ENCODE measurements at regions not wholly inside any gene's neighbourhood (a gene's known extent, or its start where the extent isn't known, plus 50 kb on each side); places are given as distances from the start of the nearest gene placed in this dataset.

DNA sequence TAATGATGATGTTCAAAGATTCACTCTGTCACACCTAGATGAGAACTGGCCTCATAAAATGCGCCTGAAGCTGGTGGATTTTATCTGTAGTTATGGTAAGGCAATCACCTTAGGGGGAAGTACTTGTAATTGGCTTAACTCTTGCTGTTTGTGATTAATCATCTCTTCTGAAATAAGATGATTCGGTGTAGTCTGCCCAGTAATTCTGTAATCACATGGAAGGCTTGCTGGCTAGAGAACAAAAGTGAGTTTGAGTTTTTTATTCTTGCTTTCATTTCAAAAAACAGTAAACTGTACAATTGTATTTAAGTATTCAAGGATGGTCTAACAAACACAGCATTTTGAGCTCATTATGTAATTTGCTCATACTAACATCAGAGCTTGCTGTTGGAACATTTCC lies 72.1 kb downstream of the OTOL1 start:
- H3K36me3 ChIP-seq (ENCODE audit: control insufficient read depth, insufficient read depth, low read length) = no peaks in the 10 kb centered on the region
- Mint-ChIP-seq H3K36me3 (ENCODE audit: insufficient read depth, unreplicated experiment) (no peaks in the 10 kb centered on the region), H3K27ac (ENCODE audit: unreplicated experiment) (no peak overlapping the region), H3K4me1 (ENCODE audit: low read depth, unreplicated experiment) (no peaks in the 10 kb centered on the region), H3K27me3 (ENCODE audit: insufficient read depth, unreplicated experiment) (peaks cover 2% of the 10 kb centered on the region), H3K4me3 (ENCODE audit: unreplicated experiment) (no peak overlapping the region), H3K9me3 (ENCODE audit: unreplicated experiment) (no peaks in the 10 kb centered on the region)
- H3K4me3 ChIP-seq (ENCODE audit: low read depth, low read length) = no peak overlapping the region
- H3K9me3 ChIP-seq = no peaks in the 10 kb centered on the region
- DNase-seq = no peak
- POLR2A ChIA-PET = no interaction called here
- no peaks in the 10 kb centered on the region for H3K27me3 ChIP-seq (replicated peaks; ENCODE audit: control insufficient read depth, insufficient read depth, low read length)
- BruUV-seq (replicated peaks) = no TSS peak
- H3K4me1 ChIP-seq = no peaks in the 10 kb centered on the region
- TF ChIP-seq, protein P1, sequence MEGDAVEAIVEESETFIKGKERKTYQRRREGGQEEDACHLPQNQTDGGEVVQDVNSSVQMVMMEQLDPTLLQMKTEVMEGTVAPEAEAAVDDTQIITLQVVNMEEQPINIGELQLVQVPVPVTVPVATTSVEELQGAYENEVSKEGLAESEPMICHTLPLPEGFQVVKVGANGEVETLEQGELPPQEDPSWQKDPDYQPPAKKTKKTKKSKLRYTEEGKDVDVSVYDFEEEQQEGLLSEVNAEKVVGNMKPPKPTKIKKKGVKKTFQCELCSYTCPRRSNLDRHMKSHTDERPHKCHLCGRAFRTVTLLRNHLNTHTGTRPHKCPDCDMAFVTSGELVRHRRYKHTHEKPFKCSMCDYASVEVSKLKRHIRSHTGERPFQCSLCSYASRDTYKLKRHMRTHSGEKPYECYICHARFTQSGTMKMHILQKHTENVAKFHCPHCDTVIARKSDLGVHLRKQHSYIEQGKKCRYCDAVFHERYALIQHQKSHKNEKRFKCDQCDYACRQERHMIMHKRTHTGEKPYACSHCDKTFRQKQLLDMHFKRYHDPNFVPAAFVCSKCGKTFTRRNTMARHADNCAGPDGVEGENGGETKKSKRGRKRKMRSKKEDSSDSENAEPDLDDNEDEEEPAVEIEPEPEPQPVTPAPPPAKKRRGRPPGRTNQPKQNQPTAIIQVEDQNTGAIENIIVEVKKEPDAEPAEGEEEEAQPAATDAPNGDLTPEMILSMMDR (IDR thresholded peaks at IDR 0.05; ENCODE audit: insufficient read depth in 1 of 2, low read depth in 1 of 2, low read length in 1 of 2, severe bottlenecking in 1 of 2, unreplicated experiment in 1 of 2) = no peak
- CTCF ChIA-PET = interaction anchor here (0.5 kb wide), 1 partner anchor 423 kb away, joined by 3 read pairs; no protein-coding TSS in a partner anchor
- intact Hi-C loops (cut with micrococcal nuclease; ENCODE audit: unreplicated experiment) = loop anchor here (10.0 kb wide), 1 partner anchor 346 kb away; no protein-coding TSS in a partner anchor

DNA sequence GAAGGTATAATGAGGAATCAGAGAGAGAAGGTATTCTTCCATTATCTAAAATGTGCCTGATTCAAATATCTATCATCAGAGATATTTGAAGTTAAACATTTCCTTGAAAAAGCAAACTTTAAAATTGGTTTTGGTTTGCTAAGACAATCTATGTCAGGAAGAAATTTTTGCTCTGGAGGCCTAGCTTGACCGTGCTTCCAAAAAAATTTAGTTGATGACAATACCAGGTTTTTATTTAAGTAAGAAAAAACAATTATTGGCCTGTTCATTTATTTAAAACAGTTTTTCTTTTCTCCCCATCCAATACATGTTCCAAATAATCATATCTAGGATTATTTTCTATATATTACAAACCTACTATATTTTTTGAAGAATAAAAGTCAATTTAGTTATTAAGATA lies 75.3 kb downstream of the OTOL1 start:
- ChIA-PET CTCF (no interaction called here), POLR2A (no interaction called here)
- Histone ChIP-seq H3K27me3 (replicated peaks; ENCODE audit: control insufficient read depth, insufficient read depth, low read length) (no peaks in the 10 kb centered on the region; the same call in 1 of the 2 replicates), H3K4me3 (ENCODE audit: low read depth, low read length) (no peak overlapping the region), H3K4me1 (no peaks in the 10 kb centered on the region), H3K36me3 (ENCODE audit: control insufficient read depth, insufficient read depth, low read length) (no peaks in the 10 kb centered on the region), H3K9me3 (no peaks in the 10 kb centered on the region)
- Mint-ChIP-seq H3K27ac (ENCODE audit: unreplicated experiment) (no peak overlapping the region), H3K9me3 (ENCODE audit: unreplicated experiment) (no peaks in the 10 kb centered on the region), H3K36me3 (ENCODE audit: insufficient read depth, unreplicated experiment) (no peaks in the 10 kb centered on the region), H3K4me3 (ENCODE audit: unreplicated experiment) (no peak overlapping the region), H3K27me3 (ENCODE audit: insufficient read depth, unreplicated experiment) (peaks cover 14% of the 10 kb centered on the region), H3K4me1 (ENCODE audit: low read depth, unreplicated experiment) (no peaks in the 10 kb centered on the region)
- TF ChIP-seq, protein P1 (IDR thresholded peaks at IDR 0.05; ENCODE audit: insufficient read depth in 1 of 2, low read depth in 1 of 2, low read length in 1 of 2, severe bottlenecking in 1 of 2, unreplicated experiment in 1 of 2) = no peak
- no peak for DNase-seq
- intact Hi-C loops (cut with micrococcal nuclease; ENCODE audit: unreplicated experiment) = no loop called here
- BruUV-seq (replicated peaks) = no TSS peak

DNA sequence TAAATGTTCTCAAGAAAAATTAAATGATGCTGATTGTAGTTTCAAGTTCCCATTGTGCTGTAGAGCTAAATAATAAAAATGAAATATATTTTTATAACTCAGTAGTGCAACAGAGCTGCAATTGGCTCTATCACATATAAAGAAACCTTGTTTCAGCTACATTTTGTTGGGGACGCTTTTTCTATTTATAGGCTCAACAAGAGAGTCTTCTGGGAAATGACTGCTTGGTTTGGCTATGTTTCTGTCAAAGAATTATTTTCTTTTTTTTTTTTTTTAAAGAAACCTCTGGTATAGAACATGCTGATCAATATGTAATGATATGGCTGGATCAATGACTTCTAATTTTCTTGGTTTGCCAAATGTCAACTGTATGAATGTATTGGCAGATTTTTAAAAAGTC lies 76.5 kb downstream of the OTOL1 start:
- Mint-ChIP-seq H3K9me3 (ENCODE audit: unreplicated experiment) (no peaks in the 10 kb centered on the region), H3K36me3 (ENCODE audit: insufficient read depth, unreplicated experiment) (no peaks in the 10 kb centered on the region), H3K27me3 (ENCODE audit: insufficient read depth, unreplicated experiment) (peaks cover 14% of the 10 kb centered on the region), H3K4me3 (ENCODE audit: unreplicated experiment) (no peak overlapping the region), H3K27ac (ENCODE audit: unreplicated experiment) (no peak overlapping the region), H3K4me1 (ENCODE audit: low read depth, unreplicated experiment) (no peaks in the 10 kb centered on the region)
- Histone ChIP-seq H3K4me3 (ENCODE audit: low read depth, low read length) (no peak overlapping the region), H3K27me3 (replicated peaks; ENCODE audit: control insufficient read depth, insufficient read depth, low read length) (no peaks in the 10 kb centered on the region; the same call in 1 of the 2 replicates), H3K4me1 (no peaks in the 10 kb centered on the region), H3K36me3 (ENCODE audit: control insufficient read depth, insufficient read depth, low read length) (no peaks in the 10 kb centered on the region), H3K9me3 (no peaks in the 10 kb centered on the region)
- POLR2A ChIA-PET = no interaction called here
- no peak for DNase-seq
- CTCF ChIA-PET = no interaction called here
- intact Hi-C loops (cut with micrococcal nuclease; ENCODE audit: unreplicated experiment) = no loop called here
- no TSS peak for BruUV-seq (replicated peaks)
- TF ChIP-seq, protein P1 (IDR thresholded peaks at IDR 0.05; ENCODE audit: insufficient read depth in 1 of 2, low read depth in 1 of 2, low read length in 1 of 2, severe bottlenecking in 1 of 2, unreplicated experiment in 1 of 2) = no peak
